ENCODE measurements at regions not wholly inside any gene's neighbourhood (a gene's known extent, or its start where the extent isn't known, plus 50 kb on each side); places are given as distances from the start of the nearest gene placed in this dataset.

GRCh38 chr7:113298501-113298900 lies 180.1 kb upstream of the SMIM30 start:
- TF ChIP-seq ZNF565 (CRISPR knock-in tag; conservative IDR thresholded peaks at IDR 0.05; ENCODE audit: low read depth) (no peak), GLIS3 (CRISPR knock-in tag; IDR thresholded peaks at IDR 0.05) (no peak), TOX (CRISPR knock-in tag; IDR thresholded peaks at IDR 0.05; ENCODE audit: borderline replicate concordance) (no peak), CSDC2 (CRISPR knock-in tag; IDR thresholded peaks at IDR 0.05) (no peak), CREB5 (CRISPR knock-in tag; IDR thresholded peaks at IDR 0.05; ENCODE audit: low read depth) (no peak), ESRRG (CRISPR knock-in tag; IDR thresholded peaks at IDR 0.05) (no peak), TCF4 (CRISPR knock-in tag; IDR thresholded peaks at IDR 0.05; ENCODE audit: borderline replicate concordance) (no peak), ZNF70 (CRISPR knock-in tag; IDR thresholded peaks at IDR 0.05) (no peak), ZNF8 (CRISPR knock-in tag; IDR thresholded peaks at IDR 0.05) (no peak), OSR1 (CRISPR knock-in tag; IDR thresholded peaks at IDR 0.05) (no peak), ISL1 (CRISPR knock-in tag; IDR thresholded peaks at IDR 0.05) (no peak), BACH2 (CRISPR knock-in tag; IDR thresholded peaks at IDR 0.05; ENCODE audit: borderline replicate concordance) (no peak), TSHZ2 (CRISPR knock-in tag; IDR thresholded peaks at IDR 0.05) (no peak), ZC3H10 (CRISPR knock-in tag; IDR thresholded peaks at IDR 0.05) (no peak), ZFP3 (CRISPR knock-in tag; IDR thresholded peaks at IDR 0.05) (no peak), SNAI2 (CRISPR knock-in tag; IDR thresholded peaks at IDR 0.05) (no peak), POU6F1 (CRISPR knock-in tag; IDR thresholded peaks at IDR 0.05; ENCODE audit: borderline replicate concordance, low read depth) (no peak), CSRNP3 (CRISPR knock-in tag; IDR thresholded peaks at IDR 0.05) (no peak), RARB (CRISPR knock-in tag; IDR thresholded peaks at IDR 0.05) (no peak)
- ATAC-seq: no peak

- TF ChIP-seq ZNF8 (CRISPR knock-in tag; IDR thresholded peaks at IDR 0.05): no peak
- no peak for TF ChIP-seq ZFP30 (CRISPR knock-in tag; IDR thresholded peaks at IDR 0.05)
- TF ChIP-seq RARB (CRISPR knock-in tag; IDR thresholded peaks at IDR 0.05): no peak
- TF ChIP-seq CSRNP3 (CRISPR knock-in tag; IDR thresholded peaks at IDR 0.05): no peak
- TF ChIP-seq POU6F1 (CRISPR knock-in tag; IDR thresholded peaks at IDR 0.05; ENCODE audit: borderline replicate concordance, low read depth): no peak
- no peak for TF ChIP-seq OSR1 (CRISPR knock-in tag; IDR thresholded peaks at IDR 0.05)
- TF ChIP-seq GLIS3 (CRISPR knock-in tag; IDR thresholded peaks at IDR 0.05): no peak
- no peak for TF ChIP-seq ESRRG (CRISPR knock-in tag; IDR thresholded peaks at IDR 0.05)
- no peak for ATAC-seq
These were observed 176.4 kb upstream of the SMIM30 start for GRCh38 chr7:113294750-113295149.

- ATAC-seq: no peak
- TF ChIP-seq BACH2 (CRISPR knock-in tag; IDR thresholded peaks at IDR 0.05; ENCODE audit: borderline replicate concordance) (no peak), ZNF565 (CRISPR knock-in tag; conservative IDR thresholded peaks at IDR 0.05; ENCODE audit: low read depth) (no peak), ARNTL (CRISPR knock-in tag; IDR thresholded peaks at IDR 0.05; ENCODE audit: borderline replicate concordance, low read depth) (no peak), PATZ1 (CRISPR knock-in tag; IDR thresholded peaks at IDR 0.05; ENCODE audit: borderline replicate concordance) (no peak), ZFP30 (CRISPR knock-in tag; IDR thresholded peaks at IDR 0.05) (no peak), PPARA (CRISPR knock-in tag; IDR thresholded peaks at IDR 0.05; ENCODE audit: borderline replicate concordance) (no peak), ZNF70 (CRISPR knock-in tag; IDR thresholded peaks at IDR 0.05) (no peak), ZC3H10 (CRISPR knock-in tag; IDR thresholded peaks at IDR 0.05) (no peak), TSHZ2 (CRISPR knock-in tag; IDR thresholded peaks at IDR 0.05) (no peak)
These were observed 173.8 kb upstream of the SMIM30 start for GRCh38 chr7:113292105-113292504.
